HG03097 (cell line): ENCODE measurements at regions not wholly inside any gene's neighbourhood (a gene's known extent, or its start where the extent isn't known, plus 50 kb on each side); places are given as distances from the start of the nearest gene placed in this dataset.

ENCODE experiments used
- ATAC-seq: cut with Tn5 transposase; IDR thresholded peaks from one replicate; pipeline ENCODE4 v1.9.1; 2021; ENCODE audit not compliant: unreplicated experiment, low FRiP score

DNA sequence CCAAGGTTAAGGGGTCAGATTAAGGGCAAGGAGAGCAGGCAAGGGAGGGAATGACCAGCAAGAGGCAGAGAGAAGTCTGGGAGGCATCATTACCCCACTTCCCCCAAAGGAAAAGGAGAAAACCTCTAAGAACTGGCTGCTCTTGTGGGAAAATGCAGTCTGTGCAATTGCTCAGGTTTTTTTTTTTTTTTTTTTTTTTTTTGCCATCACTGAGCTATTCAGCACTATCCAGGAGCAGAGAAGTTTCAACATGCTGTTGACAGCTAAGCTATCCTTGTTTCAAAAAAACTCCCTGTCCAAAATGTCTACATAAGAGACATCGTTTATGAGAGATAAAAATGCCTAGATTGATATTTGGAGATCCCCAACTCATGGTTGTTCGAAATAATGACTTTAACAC, 345.4 kb downstream of the TDRD15 start:
- no peak for ATAC-seq

DNA sequence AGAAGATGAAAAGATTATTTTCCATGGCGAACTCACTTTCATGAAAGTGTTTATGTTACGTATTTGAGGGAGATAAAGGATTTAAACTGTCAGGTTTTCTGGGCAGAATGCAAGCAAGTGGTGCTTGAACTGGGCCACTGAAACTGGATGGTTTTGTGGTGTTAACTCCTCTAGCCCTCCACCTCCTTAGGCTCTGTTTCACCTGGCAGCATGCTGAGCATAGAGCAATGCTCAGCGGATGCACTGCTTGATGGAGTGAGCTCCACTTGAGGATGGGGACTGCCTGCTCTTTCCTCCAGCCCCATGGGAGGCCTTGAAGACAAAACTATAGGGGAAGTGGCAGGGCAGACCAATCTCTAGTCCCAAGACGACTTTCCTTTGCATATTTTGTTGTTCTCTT, 345.8 kb downstream of the TDRD15 start:
- ATAC-seq: no peak

DNA sequence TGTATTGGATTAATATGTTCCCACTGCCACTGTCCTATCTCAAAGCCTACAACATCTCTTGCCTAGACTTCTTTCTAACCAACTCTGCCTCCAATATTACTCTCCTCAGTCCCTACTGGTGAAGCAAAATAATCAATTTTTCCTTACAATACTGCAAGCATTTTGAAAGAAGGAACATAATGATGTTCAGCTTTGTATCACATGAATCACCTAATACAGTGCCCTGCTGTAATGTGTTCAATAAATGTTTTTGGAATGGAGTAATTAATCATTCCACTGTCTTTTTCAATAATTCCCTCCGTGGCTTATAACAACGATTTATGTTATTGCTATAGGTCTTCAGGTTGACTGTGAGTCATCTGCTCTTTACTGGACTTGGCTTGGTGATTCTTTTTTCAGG, 356.4 kb downstream of the TDRD15 start:
- ATAC-seq: no peak

DNA sequence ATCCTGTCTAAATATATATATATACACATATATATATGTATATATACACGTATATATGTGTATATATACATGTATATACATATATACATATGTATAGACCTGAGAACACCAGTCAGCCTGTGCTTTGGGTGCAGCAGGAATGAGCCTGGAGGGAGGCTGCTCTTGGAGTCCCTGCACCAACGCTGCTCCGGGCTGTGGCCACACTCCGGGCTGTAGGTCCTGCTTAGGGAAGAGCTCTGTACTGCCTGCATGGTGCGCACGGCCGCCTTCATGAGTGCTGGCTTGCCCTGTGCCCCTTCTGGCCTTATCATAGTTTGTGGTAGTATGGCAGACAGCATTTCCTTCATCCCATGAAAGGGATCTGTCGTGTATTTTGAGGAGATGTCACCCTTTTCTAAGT, 360.9 kb downstream of the TDRD15 start:
- ATAC-seq: no peak

DNA sequence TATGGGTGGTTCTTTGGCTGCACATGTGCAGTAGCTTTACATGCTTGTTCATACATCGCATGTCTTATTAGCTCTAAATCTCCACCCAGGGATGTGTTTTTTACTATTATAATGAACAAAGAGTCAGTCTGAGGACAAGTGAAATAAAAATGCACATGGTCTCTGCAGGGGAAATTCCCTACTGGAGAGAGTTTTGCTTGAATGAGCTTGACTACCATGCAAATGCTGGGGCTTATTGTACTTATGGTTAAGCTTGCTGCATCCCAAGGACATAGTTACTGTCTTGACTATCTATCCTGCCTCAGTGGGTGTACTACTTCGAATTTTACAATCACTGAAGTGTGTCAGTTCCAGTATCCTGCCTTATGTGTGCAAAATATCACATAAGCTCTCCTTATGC, 362.7 kb downstream of the TDRD15 start:
- no peak for ATAC-seq

- ATAC-seq: no peak
Measured at GRCh38 chr2:21489080-21489479, 365.3 kb downstream of the TDRD15 start.

GRCh38 chr2:21498016-21498415, 374.2 kb downstream of the TDRD15 start:
- ATAC-seq: no peak

DNA sequence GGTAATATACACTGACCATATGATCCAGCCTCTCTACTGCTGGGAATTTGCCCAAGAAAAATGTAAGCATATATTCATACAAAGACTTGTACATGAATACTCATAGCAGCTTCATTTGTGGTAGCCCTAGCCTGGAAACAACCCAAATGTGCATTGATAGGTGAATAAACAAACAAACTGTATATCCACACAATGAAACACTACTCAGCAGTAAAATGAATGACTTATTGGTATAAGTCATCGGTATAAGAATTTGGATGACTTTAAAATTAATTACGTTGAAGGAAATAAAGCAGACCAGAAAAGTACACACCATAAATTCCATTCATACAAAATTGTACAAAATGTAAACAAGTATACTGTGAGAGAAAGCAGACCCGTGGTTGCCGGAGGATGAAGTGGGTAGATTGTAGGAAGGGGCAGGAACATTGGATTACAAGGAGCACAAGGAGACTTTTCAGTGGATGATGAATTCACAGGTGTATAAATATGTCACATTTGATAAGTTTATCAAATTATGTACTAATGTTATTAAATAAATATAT, 376.7 kb downstream of the TDRD15 start:
- no peak for ATAC-seq

GRCh38 chr2:21501376-21502027, 377.7 kb downstream of the TDRD15 start:
- no peak for ATAC-seq

DNA sequence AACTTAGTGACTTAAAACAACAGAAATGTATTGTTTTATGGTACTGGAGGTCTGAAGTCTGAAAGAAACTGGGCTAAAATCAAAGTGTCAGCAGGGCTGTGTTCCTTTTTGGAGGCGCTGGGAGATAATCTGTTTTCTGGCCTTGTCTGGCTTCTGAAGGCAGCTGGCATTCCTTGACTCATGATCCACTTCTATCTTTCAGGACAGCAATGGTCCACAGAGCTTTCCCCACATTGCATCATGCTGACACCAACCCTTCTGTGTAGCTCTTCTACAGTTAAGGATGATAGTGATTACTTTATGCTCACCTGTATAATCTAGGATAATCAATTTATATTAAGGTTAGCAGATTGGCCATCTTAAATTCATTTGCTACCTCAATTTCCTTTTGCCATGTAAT, 392.1 kb downstream of the TDRD15 start:
- ATAC-seq: no peak

DNA sequence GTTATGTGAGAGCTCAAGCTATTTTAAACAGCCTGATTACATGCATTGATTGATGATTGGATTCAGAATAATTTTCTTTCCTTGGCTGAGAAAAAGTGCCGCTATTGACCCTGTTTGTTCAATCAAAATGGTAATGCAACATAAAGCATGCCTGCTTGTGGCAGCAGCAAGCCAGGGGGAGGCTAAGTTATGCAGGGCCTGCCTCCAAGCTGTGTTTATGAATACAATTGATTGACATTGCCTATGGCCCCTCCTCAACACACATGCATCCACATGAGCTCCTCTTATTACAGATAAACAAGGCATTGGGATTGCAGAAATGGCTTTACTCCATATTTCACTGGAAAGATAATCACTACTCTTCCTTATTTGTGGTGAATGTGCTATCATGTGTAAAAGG, 395.6 kb downstream of the TDRD15 start:
- no peak for ATAC-seq

DNA sequence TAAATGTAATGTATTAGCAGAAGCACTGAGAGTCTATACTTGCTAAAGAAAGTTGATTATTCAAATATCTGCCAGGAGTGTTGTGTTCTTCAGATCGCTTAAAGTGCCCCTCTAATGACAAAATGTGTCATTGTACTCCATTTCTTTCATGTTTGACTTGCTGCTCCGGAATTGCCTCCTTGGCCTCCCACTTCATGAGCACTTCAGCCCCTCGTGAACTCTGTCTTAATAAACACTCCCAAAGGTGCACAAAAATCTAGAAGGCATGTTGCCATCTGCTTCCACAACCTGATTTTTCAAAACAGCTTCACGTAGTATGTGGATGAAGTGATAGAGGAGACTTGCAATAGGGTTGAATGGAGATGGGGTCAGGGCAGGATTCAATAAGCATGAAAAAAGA, 396.1 kb downstream of the TDRD15 start:
- no peak for ATAC-seq

- no peak for ATAC-seq
Measured at GRCh38 chr2:21535826-21536225, 412.1 kb downstream of the TDRD15 start.

GRCh38 chr2:21539685-21540084, 415.9 kb downstream of the TDRD15 start:
- no peak for ATAC-seq

DNA sequence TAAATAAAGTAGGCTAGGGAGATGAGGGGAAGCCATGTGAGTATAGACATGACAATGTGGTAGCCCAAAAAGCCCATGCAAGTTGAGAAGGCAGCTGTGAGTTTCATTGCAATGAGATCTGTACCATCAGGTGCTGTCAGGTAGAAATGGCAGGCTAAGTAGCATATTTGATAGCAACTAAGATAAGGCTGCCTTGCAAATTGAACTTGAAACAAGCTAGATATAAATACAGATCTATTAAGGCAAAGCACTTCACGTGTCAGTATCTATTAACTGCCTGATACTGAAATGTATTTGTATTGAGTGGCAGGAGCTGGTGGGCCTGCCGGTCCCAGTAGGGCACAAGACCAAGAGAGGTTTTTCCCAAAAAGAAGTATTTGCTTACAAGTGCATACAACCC, 419.9 kb downstream of the TDRD15 start:
- ATAC-seq: no peak

DNA sequence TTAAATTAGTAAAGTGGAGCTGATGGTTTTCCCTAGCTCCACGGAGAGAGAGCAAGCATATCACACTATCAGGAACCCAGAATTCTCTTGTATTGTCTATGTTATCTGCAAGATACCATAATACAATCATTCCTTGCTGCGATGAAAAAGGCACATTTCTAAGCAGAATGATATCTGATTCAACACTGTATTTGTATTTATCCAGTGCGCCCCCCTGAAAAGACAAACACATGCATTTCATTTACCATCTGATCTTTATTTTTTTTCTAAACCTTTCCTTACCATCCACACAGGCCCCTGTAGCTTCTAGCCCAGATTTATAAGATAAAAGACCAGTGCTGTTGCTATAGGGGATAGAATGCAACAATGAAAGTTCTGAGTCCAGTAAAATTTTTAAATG, 420.6 kb downstream of the TDRD15 start:
- no peak for ATAC-seq

GRCh38 chr2:21552981-21553380, 429.2 kb downstream of the TDRD15 start:
- no peak for ATAC-seq

DNA sequence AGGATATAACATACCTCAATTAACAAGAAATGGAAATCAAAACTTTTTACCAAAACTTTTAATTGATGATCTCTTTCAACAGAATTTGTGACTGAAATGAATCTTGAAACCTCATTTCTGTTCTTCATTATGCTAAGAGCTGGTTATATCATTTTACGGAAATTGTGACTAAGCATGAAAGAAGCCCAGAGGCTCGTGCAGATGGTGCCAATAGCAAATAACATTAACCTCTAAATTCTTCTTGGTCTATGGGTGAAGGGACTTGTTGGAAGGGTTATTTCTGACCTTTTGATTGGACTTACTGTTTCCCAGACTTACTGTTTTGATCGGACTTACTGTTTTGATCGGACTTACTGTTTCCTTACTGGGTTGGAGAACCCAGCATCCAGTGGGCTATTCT, 435.6 kb downstream of the TDRD15 start:
- no peak for ATAC-seq

DNA sequence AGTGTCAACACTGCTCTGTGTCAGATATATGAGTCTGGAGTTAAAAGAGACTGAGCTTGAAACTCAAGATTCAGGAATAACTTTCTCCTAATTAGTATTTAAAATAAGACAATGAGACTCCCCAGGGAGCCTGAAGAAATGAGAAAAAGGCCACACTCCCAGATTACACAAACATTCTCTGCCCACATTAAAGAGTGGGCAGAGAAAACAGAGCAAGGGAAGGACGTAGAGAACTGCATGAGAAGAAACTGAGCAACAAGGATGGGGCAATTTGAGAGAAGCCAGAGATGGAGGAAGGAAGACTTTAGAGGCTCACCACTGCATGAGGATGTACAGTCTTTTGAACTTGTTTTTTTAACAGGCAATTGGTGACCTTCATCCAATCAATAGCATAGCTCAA, 438.2 kb downstream of the TDRD15 start:
- ATAC-seq: no peak

DNA sequence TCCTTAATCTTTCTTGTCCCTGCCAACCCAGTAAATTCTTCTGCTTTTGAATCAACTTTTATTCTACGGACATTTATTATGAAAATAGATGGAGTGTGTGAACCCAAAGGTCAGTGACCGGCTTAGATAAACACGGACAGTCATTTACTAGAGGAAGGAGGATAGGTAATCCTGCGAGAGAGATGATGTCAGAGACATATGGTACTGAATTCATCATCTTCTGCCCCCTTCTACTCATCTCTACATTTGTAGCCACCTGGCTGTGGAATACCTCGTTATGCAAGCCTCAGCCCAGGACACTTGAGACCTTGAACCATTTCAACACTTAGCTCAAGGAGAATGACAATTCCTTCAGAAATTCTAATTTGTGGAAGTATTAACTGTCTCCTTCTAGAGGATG, 443.6 kb downstream of the TDRD15 start:
- ATAC-seq: no peak

DNA sequence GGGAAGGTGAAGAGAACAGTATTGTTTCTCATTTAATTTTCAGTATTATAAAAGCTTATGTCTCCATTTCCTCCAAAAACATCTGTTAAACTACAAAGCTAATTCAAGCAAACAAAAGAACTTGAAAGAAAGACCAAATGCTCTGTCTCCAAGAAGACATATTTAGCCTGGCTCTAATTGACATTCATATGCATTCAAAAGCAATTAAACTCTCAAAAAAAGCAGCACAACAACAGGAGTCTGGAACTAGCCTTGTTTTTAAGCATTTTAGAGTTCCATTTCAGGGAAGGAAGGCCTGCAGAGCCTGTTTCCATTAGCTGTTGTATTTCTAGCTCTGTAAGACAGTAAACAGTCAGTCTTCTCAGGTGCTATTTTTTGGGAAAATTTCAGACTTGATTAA, 447.9 kb downstream of the TDRD15 start:
- ATAC-seq: no peak

- ATAC-seq: no peak
Measured at GRCh38 chr2:21580391-21580790, 456.6 kb downstream of the TDRD15 start.

- no peak for ATAC-seq
Measured at GRCh38 chr2:21585881-21586280, 462.1 kb downstream of the TDRD15 start.
